HCEC 1CT (cell line): ENCODE measurements at regions not wholly inside any gene's neighbourhood (a gene's known extent, or its start where the extent isn't known, plus 50 kb on each side); places are given as distances from the start of the nearest gene placed in this dataset.
"Not testable (repeated sequence)": the region's sequence is repeated elsewhere in the genome, so short reads cannot be mapped to it uniquely, and the experiment has no call there.

Experiments
- DNase-seq: peaks from one replicate; pipeline ENCODE4 v3.0.0-alpha.2; 2017

DNA sequence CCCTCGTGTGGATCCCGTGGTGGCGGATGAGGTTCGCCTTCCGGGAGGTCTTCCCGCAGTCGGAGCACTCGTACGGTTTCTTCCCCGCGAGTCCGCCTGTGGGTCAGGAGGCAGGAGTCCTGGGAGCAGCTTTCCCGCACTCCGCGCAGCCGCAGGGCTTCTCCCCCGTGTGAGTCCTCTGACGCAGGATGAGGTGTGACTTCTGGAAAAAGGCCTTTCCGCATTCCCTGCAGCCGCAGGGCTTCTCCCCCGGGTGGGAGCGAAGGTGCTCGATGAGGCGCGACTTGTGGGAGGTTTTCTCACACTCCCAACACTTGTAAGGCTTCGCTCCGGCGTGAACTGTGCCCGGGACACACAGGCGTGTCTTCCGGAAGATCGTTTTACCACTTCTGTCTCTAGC lies 68.8 kb upstream of the WIPI2 start:
- not testable (repeated sequence) for DNase-seq

DNA sequence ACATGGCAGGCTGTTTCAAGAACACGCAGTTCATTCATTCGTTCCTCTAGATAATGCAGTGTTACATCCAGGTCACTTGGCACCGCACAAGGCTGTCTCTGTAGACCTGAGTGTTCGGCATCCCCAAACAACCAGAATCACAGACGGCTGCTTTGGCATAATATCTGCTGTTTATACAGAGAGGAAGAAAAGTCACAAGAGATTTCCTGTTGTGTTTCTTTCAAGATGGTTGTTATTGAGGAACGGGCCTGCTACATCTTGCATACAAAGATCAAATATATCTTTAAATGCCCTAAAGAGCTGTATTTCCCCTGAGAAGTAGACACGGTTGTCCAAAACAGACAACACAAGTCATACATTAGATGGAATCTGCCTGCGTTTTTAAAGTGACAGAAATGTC lies 58.8 kb upstream of the WIPI2 start:
- DNase-seq = not testable (repeated sequence)

DNA sequence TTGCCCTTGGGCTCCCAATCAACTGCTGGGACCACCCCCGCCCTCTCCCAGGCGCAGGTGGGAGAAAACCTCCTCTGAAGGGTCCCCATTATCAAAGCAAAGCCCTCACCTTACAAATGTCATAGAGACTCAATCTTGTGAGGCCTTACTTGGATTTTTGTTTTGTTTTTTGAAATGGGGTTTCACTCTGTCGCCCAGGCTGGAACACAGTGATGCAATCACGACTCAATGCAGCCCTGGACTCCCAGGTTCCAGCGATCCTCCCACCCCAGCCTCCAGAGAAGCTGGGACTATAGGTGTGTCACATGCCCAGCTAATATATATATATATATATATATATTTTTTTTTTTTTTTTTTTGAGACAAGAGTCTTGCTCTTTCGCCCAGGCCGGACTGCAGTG lies 57.5 kb upstream of the WIPI2 start:
- no peak for DNase-seq

DNA sequence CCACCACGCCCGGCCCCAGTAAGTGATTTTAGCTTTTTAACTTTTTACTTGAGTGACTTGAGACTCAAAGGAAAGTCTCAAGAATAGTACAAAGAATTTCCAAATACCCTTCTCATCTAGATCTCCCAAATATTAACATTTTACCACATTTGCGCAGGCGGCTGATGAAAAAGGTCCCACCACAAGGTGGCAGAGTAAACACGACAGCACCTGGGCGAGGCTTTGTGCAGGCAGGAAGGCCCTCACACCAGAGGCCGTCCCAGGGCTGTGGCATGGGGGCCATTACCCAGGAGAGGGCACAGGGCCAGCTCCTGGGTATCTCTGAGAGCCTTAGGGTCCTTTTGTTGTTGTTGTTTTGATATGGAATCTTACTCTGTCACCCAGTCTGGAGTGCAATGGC lies 50.0 kb upstream of the WIPI2 start:
- DNase-seq = peak; percentile 7
